Mucosa of descending colon (tissue), 3 donors: ENCODE measurements at regions not wholly inside any gene's neighbourhood (a gene's known extent, or its start where the extent isn't known, plus 50 kb on each side); places are given as distances from the start of the nearest gene placed in this dataset.

Experiments used
- ATAC-seq: fragments of 200-7000 bp; cut with Tn5 transposase; one replicate; pipeline ENCODE4 v1.9.1; 2020; ENCODE audit warnings: mild to moderate bottlenecking, moderate library complexity
- DNase-seq, 3 donors: peaks; one replicate each; pipeline ENCODE4 v3.0.0-alpha.2; 2020
- H3K36me3 ChIP-seq: fragments of 200-600 bp; one replicate; pipeline ENCODE4 v1.8.0; 2021; ENCODE audit warnings: low read depth, mild to moderate bottlenecking
- H3K4me1 ChIP-seq: fragments of 200-600 bp; one replicate; pipeline ENCODE4 v1.8.0; 2021; ENCODE audit warnings: low read depth, mild to moderate bottlenecking
- H3K4me3 ChIP-seq: fragments of 200-600 bp; one replicate; pipeline ENCODE4 v1.8.0; 2021; ENCODE audit warnings: mild to moderate bottlenecking
- H3K9me3 ChIP-seq: fragments of 200-600 bp; one replicate; pipeline ENCODE4 v1.8.0; 2021; ENCODE audit warnings: mild to moderate bottlenecking
- intact Hi-C, 2 donors: fragments of 100-400 bp; cut with DNase I in 1 of 2; cut with micrococcal nuclease in 1 of 2; formaldehyde crosslinking; loops; one replicate each; pipeline versions ENCODE4 v1.11.0 to v1.11.1; 2022; cut with DNase I, micrococcal nuclease
- TF ChIP-seq, protein P1 (sequence below): fragments of 200-600 bp; IDR thresholded peaks from one replicate; pipeline ENCODE4 v1.8.0; 2022; ENCODE audit warnings: antibody characterized with exemption, mild to moderate bottlenecking
- donor health status: DM: no; HTN: no; CAD: no; lungs with moderate emphysema.
- donor health status: DM: no; HTN: no; CAD: no.
- donor health status: DM: no; HTN: yes; CAD: no.

DNA sequence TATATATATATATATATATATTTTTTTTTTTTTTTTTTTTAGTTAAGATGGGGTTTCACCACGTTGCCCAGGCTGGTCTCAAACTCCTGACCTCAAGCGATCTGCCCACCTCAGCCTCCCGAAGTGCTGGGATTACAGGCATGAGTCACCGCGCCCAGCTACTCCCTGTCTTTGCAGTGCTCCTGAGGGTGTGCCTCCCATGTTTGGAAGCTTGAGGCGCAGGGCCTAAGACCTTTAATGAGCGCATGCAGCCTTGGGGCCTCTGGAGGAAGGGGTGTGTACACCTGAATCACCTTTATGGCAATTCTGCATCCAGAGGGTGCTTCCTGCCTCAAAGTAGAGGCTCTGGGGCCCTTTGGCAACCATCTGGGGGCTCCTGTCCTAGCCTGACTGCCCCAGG lies 219.4 kb upstream of the CIBAR2 start:
- TF ChIP-seq, protein P1, sequence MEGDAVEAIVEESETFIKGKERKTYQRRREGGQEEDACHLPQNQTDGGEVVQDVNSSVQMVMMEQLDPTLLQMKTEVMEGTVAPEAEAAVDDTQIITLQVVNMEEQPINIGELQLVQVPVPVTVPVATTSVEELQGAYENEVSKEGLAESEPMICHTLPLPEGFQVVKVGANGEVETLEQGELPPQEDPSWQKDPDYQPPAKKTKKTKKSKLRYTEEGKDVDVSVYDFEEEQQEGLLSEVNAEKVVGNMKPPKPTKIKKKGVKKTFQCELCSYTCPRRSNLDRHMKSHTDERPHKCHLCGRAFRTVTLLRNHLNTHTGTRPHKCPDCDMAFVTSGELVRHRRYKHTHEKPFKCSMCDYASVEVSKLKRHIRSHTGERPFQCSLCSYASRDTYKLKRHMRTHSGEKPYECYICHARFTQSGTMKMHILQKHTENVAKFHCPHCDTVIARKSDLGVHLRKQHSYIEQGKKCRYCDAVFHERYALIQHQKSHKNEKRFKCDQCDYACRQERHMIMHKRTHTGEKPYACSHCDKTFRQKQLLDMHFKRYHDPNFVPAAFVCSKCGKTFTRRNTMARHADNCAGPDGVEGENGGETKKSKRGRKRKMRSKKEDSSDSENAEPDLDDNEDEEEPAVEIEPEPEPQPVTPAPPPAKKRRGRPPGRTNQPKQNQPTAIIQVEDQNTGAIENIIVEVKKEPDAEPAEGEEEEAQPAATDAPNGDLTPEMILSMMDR = no peak
- Histone ChIP-seq H3K4me3 (no peak overlapping the region), H3K4me1 (peaks cover 68% of the 10 kb centered on the region), H3K36me3 (no peaks in the 10 kb centered on the region), H3K9me3 (no peaks in the 10 kb centered on the region)
- DNase-seq = peak; percentile 74 to 82 (median 80)
- intact Hi-C loops = no loop called here
- ATAC-seq = peak; percentile 51

- TF ChIP-seq, protein P1 = no peak
- intact Hi-C loops = no loop called here
- no peak for ATAC-seq
- no peaks in the 10 kb centered on the region for H3K9me3 ChIP-seq
- no peak overlapping the region for H3K4me3 ChIP-seq
- no peaks in the 10 kb centered on the region for H3K36me3 ChIP-seq
- DNase-seq = no peak
- peaks cover 69% of the 10 kb centered on the region for H3K4me1 ChIP-seq
These were observed 219.9 kb upstream of the CIBAR2 start for GRCh38 chr16:85332175-85332574.

DNA sequence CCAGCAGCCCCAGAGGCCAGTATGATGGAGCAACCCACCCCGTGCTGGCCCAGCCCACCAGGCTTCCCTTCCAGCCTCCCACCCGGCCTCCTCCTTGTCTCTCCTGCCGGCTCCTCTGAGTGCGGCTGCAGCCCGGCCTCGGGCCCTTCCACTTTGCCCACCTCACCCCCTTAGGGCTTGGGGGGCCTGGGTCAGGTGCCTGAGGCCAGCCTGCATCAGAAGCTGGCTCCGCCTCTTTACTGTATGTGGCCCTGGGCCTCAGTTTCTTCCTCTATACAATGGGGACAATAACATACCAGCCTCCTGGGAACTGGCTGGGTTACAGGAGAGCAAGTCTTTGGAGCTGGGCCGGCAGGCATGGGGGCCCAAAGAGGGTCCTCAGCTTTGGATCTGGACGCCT lies 221.1 kb upstream of the CIBAR2 start:
- intact Hi-C loops = no loop called here
- no peaks in the 10 kb centered on the region for H3K9me3 ChIP-seq
- no peak for ATAC-seq
- H3K4me1 ChIP-seq = peaks cover 64% of the 10 kb centered on the region
- DNase-seq = no peak
- H3K4me3 ChIP-seq = no peak overlapping the region
- no peaks in the 10 kb centered on the region for H3K36me3 ChIP-seq
- TF ChIP-seq, protein P1 = no peak

DNA sequence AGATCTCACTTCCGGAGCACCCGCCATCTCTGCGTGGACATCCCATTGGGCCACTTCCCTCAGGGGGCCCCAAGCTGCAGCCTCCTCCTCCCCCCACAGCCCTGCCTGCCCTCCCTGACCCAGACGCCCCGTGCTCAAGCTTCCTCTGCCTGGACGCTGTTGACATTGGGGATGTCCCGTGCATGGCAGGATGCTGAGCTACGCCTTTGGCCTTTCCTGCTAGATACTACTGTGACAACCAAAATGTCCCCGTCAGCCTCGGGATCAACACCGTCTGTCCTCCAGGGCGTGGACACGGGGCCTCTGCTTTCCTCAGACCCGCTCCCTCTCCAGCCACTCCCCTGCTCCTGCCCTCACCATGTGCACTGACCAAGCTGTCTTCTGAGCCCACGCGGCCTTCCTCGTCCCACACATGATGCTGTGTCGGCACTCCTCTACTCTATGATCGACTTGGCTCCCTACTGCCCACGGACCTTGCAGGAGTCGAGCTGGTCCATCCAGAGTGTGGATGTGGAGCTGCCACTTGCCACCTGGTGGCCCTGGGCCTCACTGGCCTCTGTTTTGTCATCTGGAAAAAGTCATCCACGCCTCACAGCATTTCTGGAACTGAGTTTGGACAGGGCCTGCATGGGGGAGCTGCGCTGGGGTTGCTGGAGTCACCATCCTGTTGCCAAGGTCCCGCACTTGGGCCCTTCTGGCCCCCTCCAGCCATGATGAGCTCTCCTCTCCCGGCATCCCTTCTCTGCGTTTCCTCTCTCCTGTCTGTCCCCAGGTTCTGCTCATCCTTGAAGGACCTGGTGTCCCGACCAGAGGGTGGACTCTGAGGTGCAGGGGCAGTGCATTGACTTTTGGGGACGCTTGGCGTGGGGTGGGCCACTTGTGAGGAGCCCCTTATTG lies 221.7 kb upstream of the CIBAR2 start:
- ATAC-seq (no peak), DNase-seq (peak in 1 of 3 donors; percentile 50)
- Histone ChIP-seq H3K4me1 (peaks cover 58% of the 10 kb centered on the region), H3K4me3 (no peak overlapping the region), H3K9me3 (no peaks in the 10 kb centered on the region), H3K36me3 (no peaks in the 10 kb centered on the region)
- TF ChIP-seq, protein P1 = no peak
- intact Hi-C loops = no loop called here

DNA sequence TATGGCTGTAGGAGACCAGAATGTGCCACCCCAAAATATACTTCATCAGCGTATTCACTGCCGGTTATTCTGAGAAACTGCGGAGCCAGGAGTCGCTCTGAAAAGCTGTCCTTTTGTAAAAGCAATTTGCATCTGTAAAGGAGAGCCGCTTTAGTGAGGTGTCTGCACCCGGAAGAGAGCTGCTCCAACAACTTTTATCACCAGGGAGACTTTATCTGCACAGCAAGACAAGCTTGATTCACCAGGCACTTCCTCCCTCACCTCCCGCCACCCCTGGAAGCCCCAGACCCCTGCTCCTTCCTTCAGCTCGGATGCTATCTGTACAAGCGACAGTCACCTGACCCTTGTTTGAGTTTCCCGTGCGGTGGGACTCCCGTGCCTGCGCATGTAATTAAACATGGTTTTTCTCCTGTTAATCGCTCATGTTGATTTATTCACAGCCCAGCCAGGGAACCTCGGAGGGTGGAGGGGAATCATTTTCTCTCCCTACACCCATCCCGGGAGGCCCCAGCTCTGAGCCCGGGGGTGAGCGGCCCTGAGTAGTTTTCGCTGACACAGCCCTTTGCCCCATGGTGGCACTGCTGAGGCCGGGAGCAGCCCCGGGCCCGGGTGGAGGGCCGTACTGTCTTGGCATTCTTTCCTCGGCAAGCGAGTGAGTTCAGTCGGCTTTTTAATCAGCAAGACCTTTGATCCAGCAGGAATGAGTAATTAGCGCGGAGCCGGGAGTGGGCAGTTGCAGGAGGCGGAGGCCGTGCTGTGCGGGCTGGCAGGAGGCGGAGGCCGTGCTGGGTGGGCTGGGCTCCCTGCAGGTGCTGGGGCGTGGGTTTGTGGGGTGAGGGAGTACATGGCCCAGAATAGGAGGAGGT lies 222.7 kb upstream of the CIBAR2 start:
- peaks cover 48% of the 10 kb centered on the region for H3K4me1 ChIP-seq
- TF ChIP-seq, protein P1 = no peak
- intact Hi-C loops = no loop called here
- ATAC-seq (peak; percentile 85), DNase-seq (peak; percentile 86 to 93 (median 92))
- no peak overlapping the region for H3K4me3 ChIP-seq
- no peaks in the 10 kb centered on the region for H3K36me3 ChIP-seq
- no peaks in the 10 kb centered on the region for H3K9me3 ChIP-seq
